Progenitor cell of endocrine pancreas (in vitro differentiated cells): ENCODE measurements at regions not wholly inside any gene's neighbourhood (a gene's known extent, or its start where the extent isn't known, plus 50 kb on each side); places are given as distances from the start of the nearest gene placed in this dataset.

ENCODE experiments used
- DNase-seq: peaks from one replicate; pipeline ENCODE4 v3.0.0; 2021; ENCODE audit warnings: low spot score; ENCODE audit not compliant: unreplicated experiment
- H3K27ac Mint-ChIP-seq: 2 replicates; pipeline ENCODE4 v1.8.0; 2021; ENCODE audit warnings: mild to moderate bottlenecking, moderate library complexity, mixed read lengths
- H3K27me3 Mint-ChIP-seq: 2 replicates; pipeline ENCODE4 v1.8.0; 2021; ENCODE audit warnings: mixed read lengths
- H3K36me3 Mint-ChIP-seq: 2 replicates; pipeline ENCODE4 v1.8.0; 2022; ENCODE audit warnings: mixed read lengths; ENCODE audit not compliant: insufficient read depth
- H3K4me1 Mint-ChIP-seq: 2 replicates; pipeline ENCODE4 v1.8.0; 2021; ENCODE audit warnings: low read depth, mixed read lengths
- H3K4me3 Mint-ChIP-seq: 2 replicates; pipeline ENCODE4 v1.8.0; 2021; ENCODE audit warnings: low read depth, mild to moderate bottlenecking, moderate library complexity, mixed read lengths
- H3K9me3 Mint-ChIP-seq: 2 replicates; pipeline ENCODE4 v1.8.0; 2021; ENCODE audit warnings: low read depth, mixed read lengths
- CTCF ChIP-seq: fragments of 200-600 bp; sonication (generic); IDR thresholded peaks from one replicate; pipeline ENCODE4 v1.5.0; 2021; ENCODE audit warnings: antibody characterized with exemption, mild to moderate bottlenecking; ENCODE audit not compliant: unreplicated experiment

DNA sequence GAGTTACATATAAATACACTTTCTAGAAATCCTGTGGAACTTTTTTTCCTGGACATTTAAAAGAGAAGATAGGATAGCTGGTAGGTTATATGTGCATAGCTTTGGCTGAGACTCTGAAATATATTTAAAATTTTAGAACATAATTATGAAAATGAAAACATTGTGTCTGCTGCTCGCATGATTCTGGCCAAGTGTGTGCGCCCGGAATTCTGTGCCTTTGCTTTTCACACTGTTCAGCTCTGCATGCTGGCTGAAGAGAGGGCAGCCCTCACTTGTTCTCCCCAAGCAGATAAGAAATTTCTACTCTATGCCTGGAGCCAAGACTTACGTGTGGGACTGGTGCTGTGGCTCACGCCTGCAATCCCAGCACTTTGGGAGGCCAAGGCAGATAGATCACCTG is 153.9 kb downstream of the MED10 start:
- Mint-ChIP-seq H3K4me3 (no peak overlapping the region), H3K36me3 (no peaks in the 10 kb centered on the region), H3K27me3 (peaks cover 6% of the 10 kb centered on the region), H3K27ac (no peak overlapping the region), H3K9me3 (no peaks in the 10 kb centered on the region), H3K4me1 (peaks cover 12% of the 10 kb centered on the region)
- no peak for TF ChIP-seq CTCF
- no peak for DNase-seq

GRCh38 chr5:6222899-6223298 is 155.4 kb downstream of the MED10 start:
- peaks cover 3% of the 10 kb centered on the region for H3K27me3 Mint-ChIP-seq
- no peaks in the 10 kb centered on the region for H3K9me3 Mint-ChIP-seq
- no peak overlapping the region for H3K4me3 Mint-ChIP-seq
- TF ChIP-seq CTCF = no peak
- no peaks in the 10 kb centered on the region for H3K36me3 Mint-ChIP-seq
- no peak overlapping the region for H3K27ac Mint-ChIP-seq
- DNase-seq = no peak
- peaks cover 6% of the 10 kb centered on the region for H3K4me1 Mint-ChIP-seq

DNA sequence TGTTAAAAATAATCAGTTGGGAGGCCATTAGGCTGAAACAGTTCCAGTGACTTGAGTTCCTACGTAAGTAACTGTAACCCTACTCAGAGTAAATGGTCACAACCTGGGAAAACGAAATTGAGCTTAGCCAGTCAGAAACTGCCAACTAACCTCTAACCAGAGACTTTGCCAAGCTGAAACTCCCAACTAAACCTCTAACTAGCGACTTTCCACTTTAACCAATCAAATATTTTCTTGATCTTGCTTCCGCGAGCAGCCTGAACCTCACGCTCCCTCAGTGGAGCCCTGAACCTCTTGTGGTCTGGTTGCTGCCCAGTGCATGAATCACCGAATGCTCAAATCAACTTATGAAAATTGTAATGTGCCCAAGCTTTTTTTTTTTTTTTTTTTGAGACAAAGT is 156.2 kb downstream of the MED10 start:
- H3K9me3 Mint-ChIP-seq = no peaks in the 10 kb centered on the region
- peaks cover 6% of the 10 kb centered on the region for H3K4me1 Mint-ChIP-seq
- no peak overlapping the region for H3K4me3 Mint-ChIP-seq
- TF ChIP-seq CTCF = no peak
- peaks cover 3% of the 10 kb centered on the region for H3K27me3 Mint-ChIP-seq
- no peak overlapping the region for H3K27ac Mint-ChIP-seq
- no peaks in the 10 kb centered on the region for H3K36me3 Mint-ChIP-seq
- no peak for DNase-seq

GRCh38 chr5:6221141-6221626 is 157.2 kb downstream of the MED10 start:
- H3K4me3 Mint-ChIP-seq = no peak overlapping the region
- no peak for DNase-seq
- no peak for TF ChIP-seq CTCF
- H3K27ac Mint-ChIP-seq = no peak overlapping the region
- H3K27me3 Mint-ChIP-seq = peaks cover 3% of the 10 kb centered on the region
- no peaks in the 10 kb centered on the region for H3K9me3 Mint-ChIP-seq
- no peaks in the 10 kb centered on the region for H3K36me3 Mint-ChIP-seq
- peaks cover 6% of the 10 kb centered on the region for H3K4me1 Mint-ChIP-seq

DNA sequence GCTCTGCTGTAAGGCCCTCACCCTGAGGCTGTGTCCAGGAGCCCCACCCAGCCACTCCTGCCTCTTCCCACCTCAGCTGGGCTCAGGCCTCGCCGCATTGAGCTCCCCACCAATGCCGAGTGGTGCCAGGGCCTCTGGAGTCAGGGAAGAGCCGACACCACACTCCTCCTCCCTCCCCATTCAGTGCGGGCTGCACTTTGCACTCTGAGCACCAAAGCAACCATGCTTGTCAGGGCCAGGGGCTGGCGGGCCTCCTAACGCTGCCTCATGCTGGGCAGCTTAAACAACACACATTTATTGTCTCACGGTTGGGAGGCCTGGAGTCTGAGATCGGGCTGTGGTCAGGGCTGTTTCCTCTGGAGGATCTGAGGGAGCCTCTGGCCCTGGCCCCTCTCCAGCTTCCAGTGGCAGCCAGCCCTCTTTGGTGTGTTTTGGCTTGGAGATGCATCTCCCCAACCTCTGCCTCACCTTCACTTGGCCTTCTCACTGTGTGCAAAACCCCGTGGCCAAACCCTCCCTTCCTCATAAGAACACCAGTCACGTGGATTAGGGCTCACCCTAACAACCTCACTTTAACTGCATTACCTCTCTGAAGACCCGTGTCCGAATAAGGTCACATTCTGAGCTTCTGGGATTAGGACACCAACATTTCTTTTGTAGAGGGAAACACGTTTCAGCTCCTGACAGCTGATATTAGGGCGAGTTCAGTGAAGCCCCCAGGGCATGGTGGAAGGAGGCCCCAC is 157.8 kb downstream of the MED10 start:
- Mint-ChIP-seq H3K4me3 (no peak overlapping the region), H3K4me1 (peaks cover 2% of the 10 kb centered on the region), H3K9me3 (no peaks in the 10 kb centered on the region), H3K36me3 (no peaks in the 10 kb centered on the region), H3K27ac (no peak overlapping the region), H3K27me3 (peaks cover 3% of the 10 kb centered on the region)
- DNase-seq = no peak
- no peak for TF ChIP-seq CTCF
